AG08396 (cell line): ENCODE measurements at regions not wholly inside any gene's neighbourhood (a gene's known extent, or its start where the extent isn't known, plus 50 kb on each side); places are given as distances from the start of the nearest gene placed in this dataset.
"Not testable (repeated sequence)": the region's sequence is repeated elsewhere in the genome, so short reads cannot be mapped to it uniquely, and the experiment has no call there.

ENCODE experiments used
- DNase-seq: peaks from one replicate; pipeline ENCODE4 v3.0.0; 2012; ENCODE audit warnings: low spot score, mixed read lengths

DNA sequence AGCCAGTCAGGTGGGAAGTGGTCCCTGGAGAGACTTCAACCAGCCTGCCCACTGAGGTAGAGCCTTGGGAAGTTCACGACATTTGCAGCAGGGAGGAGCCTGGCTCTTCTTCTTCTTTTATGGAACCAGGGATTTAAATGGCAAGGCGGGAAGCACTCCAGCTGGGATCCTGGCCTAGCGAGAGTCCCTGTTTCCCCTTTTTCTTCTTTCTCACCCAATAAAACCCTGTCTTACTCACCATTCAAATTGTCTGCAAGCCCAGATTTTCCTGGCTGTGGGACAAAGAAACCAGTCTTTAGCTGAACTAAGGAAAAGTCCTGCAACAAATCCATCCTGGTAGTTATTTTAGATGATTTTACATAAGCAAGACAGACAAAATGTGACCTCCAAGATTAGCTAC is 503.7 kb downstream of the CDH10 start:
- no peak for DNase-seq

- DNase-seq, result no peak
Measured at GRCh38 chr5:24142341-24142740, 502.4 kb downstream of the CDH10 start.

GRCh38 chr5:24145806-24146205 is 499.0 kb downstream of the CDH10 start:
- DNase-seq, result no peak

DNA sequence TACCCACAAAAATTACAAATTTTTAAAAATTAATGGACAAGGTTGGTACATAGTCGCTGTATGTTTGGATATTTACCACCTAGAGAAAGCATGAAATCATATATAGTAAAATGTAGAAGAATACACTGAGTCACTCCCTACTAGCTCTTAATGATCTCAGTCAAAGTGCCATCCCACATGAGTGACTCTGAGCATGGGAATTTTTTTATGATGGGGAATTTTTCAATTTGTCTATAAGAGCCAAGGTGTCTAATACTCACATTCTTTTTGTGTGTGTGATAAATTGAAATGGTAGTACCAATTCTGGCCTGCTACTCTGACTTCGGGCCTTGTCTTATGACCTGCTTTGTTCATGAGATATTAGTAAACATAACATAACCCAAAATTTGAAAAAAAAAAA is 483.2 kb downstream of the CDH10 start:
- DNase-seq, result no peak

DNA sequence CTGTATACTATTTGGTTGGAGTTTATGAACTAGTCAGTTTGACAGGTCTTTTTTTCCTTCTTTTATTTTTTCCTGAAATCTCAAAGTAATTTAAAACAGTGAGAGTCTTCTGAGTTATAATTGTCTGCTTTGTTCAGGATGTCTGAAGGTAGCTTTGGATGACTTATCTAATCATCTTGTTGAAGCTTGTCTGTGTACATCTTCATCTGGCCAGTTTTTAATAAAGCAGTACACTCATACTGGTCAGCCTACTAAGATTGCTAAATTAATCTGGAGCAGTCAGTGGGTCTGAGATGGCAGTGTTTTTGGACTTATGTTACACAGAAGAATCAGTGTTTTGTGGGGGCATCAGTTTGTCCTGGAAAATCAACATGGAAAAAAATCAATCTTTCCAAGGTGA is 482.4 kb downstream of the CDH10 start:
- DNase-seq, result no peak

GRCh38 chr5:24163091-24163490 is 481.7 kb downstream of the CDH10 start:
- no peak for DNase-seq

DNA sequence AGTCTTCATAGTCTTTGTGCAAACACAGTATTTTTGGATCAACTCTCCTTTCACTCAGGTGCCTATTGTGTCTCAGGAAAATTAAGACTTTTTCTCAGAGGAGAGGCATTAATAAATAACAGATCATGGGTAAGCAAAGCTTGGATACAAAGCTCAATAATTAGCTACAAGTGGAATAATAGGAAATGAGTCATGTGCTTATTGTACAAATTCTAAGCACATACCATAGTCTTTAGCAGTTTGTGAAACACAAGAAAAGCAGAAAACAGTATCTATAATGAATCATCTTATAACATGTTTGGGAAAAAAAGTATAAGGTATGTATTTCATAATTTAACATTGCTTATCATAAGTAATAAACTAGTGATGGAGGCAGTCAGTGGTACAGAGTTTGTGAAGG is 477.0 kb downstream of the CDH10 start:
- DNase-seq, result peak; percentile 3

DNA sequence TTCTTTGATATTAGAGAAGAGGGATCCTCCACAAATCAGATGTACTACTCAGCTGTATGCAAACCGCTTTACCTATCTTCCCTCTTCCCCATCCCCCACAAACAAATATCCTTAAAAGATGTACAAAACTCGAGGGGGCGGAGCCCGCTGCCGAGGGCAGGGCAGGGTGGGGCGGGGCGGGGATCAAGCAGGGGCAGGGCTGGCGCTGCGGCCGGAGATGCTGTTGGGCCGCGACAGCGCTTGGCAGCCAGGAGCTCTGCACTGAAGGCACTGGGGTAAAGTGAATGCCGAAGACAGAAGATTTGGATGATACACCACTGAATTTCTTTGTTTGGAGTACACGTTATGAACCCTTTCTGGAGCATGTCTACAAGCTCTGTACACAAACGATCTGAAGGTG is 474.8 kb downstream of the CDH10 start:
- DNase-seq, result no peak

- DNase-seq, result not testable (repeated sequence)
Measured at GRCh38 chr5:24170930-24171329, 473.8 kb downstream of the CDH10 start.

- DNase-seq, result no peak
Measured at GRCh38 chr5:24177821-24178220, 467.0 kb downstream of the CDH10 start.

DNA sequence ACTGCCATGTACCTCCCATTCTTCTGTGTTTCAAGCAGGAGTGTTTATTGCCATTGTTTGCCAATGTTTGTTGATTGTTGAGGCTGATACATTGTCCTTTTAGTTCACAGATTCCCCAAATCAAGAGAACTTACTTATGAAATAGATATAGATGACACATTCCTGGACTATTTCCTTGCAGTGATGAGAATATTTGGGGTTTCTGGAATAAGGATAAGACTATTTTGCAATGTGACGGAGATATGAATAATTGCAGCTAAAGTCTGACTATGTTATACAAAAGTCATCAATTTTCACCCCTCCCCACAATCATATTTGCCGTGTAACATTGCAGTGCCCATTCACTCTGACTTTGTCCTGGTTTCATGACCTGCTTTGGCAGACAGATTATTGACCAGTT is 460.8 kb downstream of the CDH10 start:
- no peak for DNase-seq

DNA sequence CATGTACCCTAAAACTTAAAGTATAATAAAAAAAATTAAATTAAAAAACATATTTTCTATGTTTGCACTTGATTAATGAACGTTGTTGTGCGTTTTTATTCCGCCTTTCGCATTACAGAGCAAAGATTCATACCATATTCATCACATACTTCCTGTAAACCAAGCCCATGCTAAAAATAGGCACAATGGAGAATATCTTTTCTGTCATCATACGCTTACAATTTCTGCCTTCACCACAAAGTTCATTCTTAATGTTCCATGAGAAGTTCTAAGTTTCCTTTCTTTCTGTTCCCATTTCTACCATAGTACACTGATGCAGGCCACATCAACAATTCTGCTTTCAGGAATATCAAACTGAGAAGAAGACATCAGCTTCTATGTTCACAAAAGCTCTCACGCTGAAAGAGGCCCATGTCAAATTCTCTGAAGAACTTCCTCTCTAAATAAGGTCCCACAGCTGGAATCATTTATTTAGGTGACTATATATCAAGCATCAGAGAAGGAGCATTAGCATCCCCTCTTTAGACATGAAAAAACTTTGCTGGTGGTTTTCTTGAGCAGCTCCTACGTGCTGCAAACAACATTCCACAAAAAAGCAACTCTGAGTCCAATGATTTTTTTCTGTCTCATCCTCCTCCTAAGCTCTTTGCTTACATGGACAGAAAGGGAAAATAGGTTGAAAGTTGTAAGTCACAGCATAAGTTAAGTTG is 456.4 kb downstream of the CDH10 start:
- no peak for DNase-seq

GRCh38 chr5:24196789-24197188 is 448.0 kb downstream of the CDH10 start:
- no peak for DNase-seq

DNA sequence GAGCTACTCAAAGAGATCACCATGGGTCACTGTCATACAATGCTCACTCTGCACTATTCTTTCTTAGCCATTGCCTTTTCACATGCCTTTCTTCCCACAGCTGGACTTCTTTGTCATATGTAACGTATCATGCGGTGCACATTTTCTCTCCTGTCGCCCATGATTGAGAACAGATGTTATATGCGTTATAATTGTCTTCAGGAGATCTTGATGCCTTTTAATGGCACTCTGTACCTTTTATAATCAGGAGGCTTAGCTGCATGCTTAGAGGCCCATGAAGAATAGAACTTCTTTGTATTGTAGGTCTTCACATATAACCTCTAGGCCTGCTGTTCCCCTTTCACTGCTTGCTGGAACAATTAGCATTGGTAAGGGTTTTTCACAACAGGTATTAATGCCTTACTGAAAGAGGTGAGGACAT is 436.1 kb downstream of the CDH10 start:
- no peak for DNase-seq

- no peak for DNase-seq
Measured at GRCh38 chr5:24215114-24215513, 429.7 kb downstream of the CDH10 start.

DNA sequence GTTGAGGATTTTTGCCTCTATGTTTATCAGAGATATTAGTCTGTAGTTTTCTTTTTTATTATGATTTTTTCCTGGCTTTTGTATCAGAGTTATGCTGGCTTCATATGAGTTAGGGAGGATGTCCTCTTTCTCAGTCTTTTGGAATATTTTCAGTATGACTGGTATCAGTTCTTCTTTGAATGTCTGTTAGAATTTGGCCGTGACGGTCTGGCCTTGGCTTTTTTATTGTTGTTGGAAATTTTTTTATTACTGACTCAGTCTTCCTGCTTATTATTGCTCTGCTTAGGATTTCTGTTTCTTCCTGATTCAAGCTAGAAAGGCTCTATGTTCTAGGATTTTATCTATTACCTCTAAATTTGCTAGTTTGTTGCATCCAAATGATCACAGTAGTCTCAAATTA is 421.9 kb downstream of the CDH10 start:
- DNase-seq, result no peak

GRCh38 chr5:24225051-24225450 is 419.7 kb downstream of the CDH10 start:
- DNase-seq, result no peak

- peak; percentile 6 for DNase-seq
Measured at GRCh38 chr5:24226479-24226878, 418.3 kb downstream of the CDH10 start.

DNA sequence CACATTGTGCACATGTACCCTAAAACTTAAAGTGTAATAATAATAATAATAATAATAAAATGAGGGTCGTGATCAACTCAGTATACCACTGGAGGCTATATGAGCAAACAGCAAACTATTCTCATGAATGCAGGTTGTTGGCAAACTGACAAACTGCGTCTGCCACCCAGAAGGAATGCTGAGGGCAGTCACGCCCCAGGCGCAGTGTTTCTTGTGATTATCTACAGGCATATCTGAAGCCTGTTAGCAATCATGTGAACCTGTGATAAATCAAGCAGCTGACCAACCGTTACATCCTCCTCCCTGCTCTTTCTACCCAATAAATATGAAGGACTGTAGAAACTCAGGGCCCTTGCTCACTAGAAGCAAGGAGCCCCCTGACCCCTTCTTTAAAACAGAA is 416.9 kb downstream of the CDH10 start:
- DNase-seq, result not testable (repeated sequence)

DNA sequence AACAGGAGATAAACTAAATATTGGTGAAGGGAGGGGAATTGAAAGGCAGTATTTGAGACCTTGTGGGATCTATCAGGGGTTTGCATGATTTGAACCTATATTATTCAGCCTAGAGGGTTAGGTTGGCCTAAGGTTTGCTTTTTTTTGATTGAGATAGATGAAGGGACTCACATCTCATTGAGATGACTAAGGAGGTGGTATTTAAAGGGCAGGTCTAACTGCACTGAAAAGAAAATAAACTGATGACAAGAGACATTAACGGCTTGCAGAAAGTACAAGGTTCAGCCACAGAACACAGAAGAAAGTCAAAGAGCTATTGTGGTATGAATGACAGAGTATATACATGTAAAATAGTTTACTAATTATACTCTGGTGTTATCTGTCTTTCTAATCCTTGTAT is 412.7 kb downstream of the CDH10 start:
- DNase-seq, result no peak

- DNase-seq, result no peak
Measured at GRCh38 chr5:24232929-24233498, 411.8 kb downstream of the CDH10 start.

GRCh38 chr5:24235946-24236345 is 408.8 kb downstream of the CDH10 start:
- no peak for DNase-seq

DNA sequence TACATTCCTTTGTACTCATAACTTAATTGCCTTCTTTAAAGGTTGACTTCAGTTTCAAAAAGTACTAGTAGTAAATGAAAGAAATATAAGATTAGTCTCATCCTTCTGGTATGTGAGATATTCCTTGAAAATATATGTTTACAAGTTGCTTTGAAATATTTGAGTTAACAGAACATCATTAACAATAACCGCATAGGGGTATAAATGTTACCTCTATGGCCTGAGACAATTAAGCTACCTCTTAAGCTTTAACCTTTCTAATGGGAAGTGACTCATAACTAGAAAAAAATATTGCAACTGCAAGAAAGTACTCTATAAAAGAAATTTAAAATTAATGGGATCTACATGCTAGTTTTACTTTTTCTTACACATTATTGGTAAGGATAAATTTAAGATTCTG is 399.0 kb downstream of the CDH10 start:
- DNase-seq, result no peak

DNA sequence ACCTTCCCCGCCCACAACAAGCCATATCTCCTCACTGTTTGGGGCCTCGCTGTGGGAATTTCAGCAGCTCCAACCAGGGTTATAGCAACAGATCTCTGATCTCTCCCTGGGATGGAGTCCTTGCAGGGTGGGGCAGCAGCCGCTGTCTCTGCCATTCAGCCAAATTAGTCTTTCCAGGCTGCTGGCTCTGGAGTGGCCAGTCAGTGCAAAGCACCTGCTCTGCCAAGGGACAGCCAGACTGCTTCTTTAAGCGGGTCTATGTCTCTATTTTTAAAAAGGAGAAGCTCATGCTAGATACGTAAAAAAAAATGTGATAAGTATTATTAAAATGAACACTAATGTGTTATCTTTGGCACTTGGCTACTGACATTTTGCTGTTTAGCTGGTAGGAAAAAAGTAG is 380.2 kb downstream of the CDH10 start:
- no peak for DNase-seq
